ENCODE measurements at regions not wholly inside any gene's neighbourhood (a gene's known extent, or its start where the extent isn't known, plus 50 kb on each side); places are given as distances from the start of the nearest gene placed in this dataset.

GRCh38 chr10:10596256-10596655 lies 421.4 kb upstream of the CELF2 start:
- in situ Hi-C loops (cut with MboI; ENCODE audit: low sequenced_read_pairs) = no loop called here
- H3K79me1 ChIP-seq (ENCODE audit: low read depth in 1 of 2, low read length in 2 of 2) = no peaks in the 10 kb centered on the region
- ChIA-PET POLR2A (ENCODE audit: unreplicated experiment) (no interaction called here), CTCF (no interaction called here)
- no peak overlapping the region for H2AFZ ChIP-seq (replicated peaks; ENCODE audit: low read length, poor library complexity)
- intact Hi-C loops (cut with micrococcal nuclease) = no loop called here
- dilution Hi-C loops (cut with HindIII; ENCODE audit: low sequenced_read_pairs, unreplicated experiment) = no loop called here
- H2AK5ac ChIP-seq (ENCODE audit: low read depth, low read length) = no peak overlapping the region
- no peak overlapping the region for H3K23ac ChIP-seq (ENCODE audit: low read depth, low read length)
- no peak overlapping the region for H2BK120ac ChIP-seq (ENCODE audit: low read depth, low read length)
- DNase-seq (no peak), ATAC-seq (ENCODE audit: low read depth) (no peak)
- no peaks in the 10 kb centered on the region for H3K4me1 ChIP-seq (ENCODE audit: control insufficient read depth, insufficient read depth, low read length)
- H2BK15ac ChIP-seq (ENCODE audit: low read depth, low read length) = no peak overlapping the region
- no peak overlapping the region for H3K56ac ChIP-seq (ENCODE audit: extremely low read depth, insufficient read depth, low read length)
- H3K4me2 ChIP-seq (ENCODE audit: low read depth, low read length) = no peak overlapping the region
- H2BK5ac ChIP-seq (ENCODE audit: low read depth, low read length, poor library complexity, severe bottlenecking) = no peak overlapping the region
- no peaks in the 10 kb centered on the region for H3K27me3 ChIP-seq (ENCODE audit: control insufficient read depth, insufficient read depth, low read length)
- H3K27ac ChIP-seq (ENCODE audit: insufficient read depth, low read length) = no peak overlapping the region
- no peak overlapping the region for H3K14ac ChIP-seq (replicated peaks; ENCODE audit: low read depth, low read length)
- H2BK20ac ChIP-seq (ENCODE audit: low read depth, low read length) = no peak overlapping the region
- H2AK9ac ChIP-seq (replicated peaks; ENCODE audit: low read depth, low read length, poor library complexity) = no peak overlapping the region
- no TSS peak for BruUV-seq (replicated peaks)
- H3K4me3 ChIP-seq (ENCODE audit: insufficient read depth, low read depth, low read length) = no peak overlapping the region
- H3K18ac ChIP-seq (ENCODE audit: low read depth, low read length) = no peak overlapping the region
- H3K9ac ChIP-seq (ENCODE audit: low read depth, low read length) = no peak overlapping the region
- no peaks in the 10 kb centered on the region for H4K20me1 ChIP-seq (ENCODE audit: insufficient read depth, low read length)
- H4K8ac ChIP-seq (ENCODE audit: low read depth in 2 of 2, low read length in 2 of 2) = no peak overlapping the region
- H3K9me3 ChIP-seq (ENCODE audit: control insufficient read depth, insufficient read depth, low read length) = no peaks in the 10 kb centered on the region; the same call in 1 of the 2 replicates
- no peak overlapping the region for H4K91ac ChIP-seq (ENCODE audit: insufficient read depth, low read depth, low read length)
- TF ChIP-seq POLR2A (IDR thresholded peaks at IDR 0.05; ENCODE audit: low read depth, low read length) (no peak), MAFK (IDR thresholded peaks at IDR 0.05; ENCODE audit: low read depth, low read length) (no peak), CEBPB (IDR thresholded peaks at IDR 0.05; ENCODE audit: low read depth, low read length) (no peak), RFX5 (IDR thresholded peaks at IDR 0.05; ENCODE audit: low read depth, low read length) (no peak)
- TF ChIP-seq, protein P1, sequence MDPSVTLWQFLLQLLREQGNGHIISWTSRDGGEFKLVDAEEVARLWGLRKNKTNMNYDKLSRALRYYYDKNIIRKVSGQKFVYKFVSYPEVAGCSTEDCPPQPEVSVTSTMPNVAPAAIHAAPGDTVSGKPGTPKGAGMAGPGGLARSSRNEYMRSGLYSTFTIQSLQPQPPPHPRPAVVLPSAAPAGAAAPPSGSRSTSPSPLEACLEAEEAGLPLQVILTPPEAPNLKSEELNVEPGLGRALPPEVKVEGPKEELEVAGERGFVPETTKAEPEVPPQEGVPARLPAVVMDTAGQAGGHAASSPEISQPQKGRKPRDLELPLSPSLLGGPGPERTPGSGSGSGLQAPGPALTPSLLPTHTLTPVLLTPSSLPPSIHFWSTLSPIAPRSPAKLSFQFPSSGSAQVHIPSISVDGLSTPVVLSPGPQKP (IDR thresholded peaks at IDR 0.05; ENCODE audit: borderline replicate concordance, low read depth, low read length) = no peak
- 40% methylated on average over 1 of the region's 2 CpGs; no CpG with 5 or more reads in 1 of the 2 experiments for WGBS, 2 experiments (ENCODE audit: extremely low coverage in 2 of 2, insufficient read length in 1 of 2)
- H3K36me3 ChIP-seq (ENCODE audit: control insufficient read depth, insufficient read depth, low read length) = no peaks in the 10 kb centered on the region
- H3K9me1 ChIP-seq (ENCODE audit: insufficient read depth, low read length) = no peaks in the 10 kb centered on the region
- H4K5ac ChIP-seq (ENCODE audit: low read depth, low read length) = no peak overlapping the region
- no peak overlapping the region for H3K4ac ChIP-seq (ENCODE audit: low read depth, low read length)

Measured in IMR-90 (cell line).